Mesothelial cell of epicardium (in vitro differentiated cells): ENCODE measurements at regions not wholly inside any gene's neighbourhood (a gene's known extent, or its start where the extent isn't known, plus 50 kb on each side); places are given as distances from the start of the nearest gene placed in this dataset.

Experiments
- DNase-seq, 2 experiments: peaks; one replicate each; pipeline ENCODE4 v3.0.0; 2021; ENCODE audit warnings: low spot score in 2 of 2; ENCODE audit not compliant: unreplicated experiment in 2 of 2
- H3K27ac Mint-ChIP-seq: 2 replicates; pipeline ENCODE4 v1.8.0; 2021; ENCODE audit warnings: mixed read lengths
- H3K27me3 Mint-ChIP-seq: 2 replicates; pipeline ENCODE4 v1.8.0; 2021; ENCODE audit warnings: low read depth, mixed read lengths
- H3K36me3 Mint-ChIP-seq: 2 replicates; pipeline ENCODE4 v1.8.0; 2021; ENCODE audit warnings: mixed read lengths
- H3K4me1 Mint-ChIP-seq: 2 replicates; pipeline ENCODE4 v1.8.0; 2021; ENCODE audit warnings: mixed read lengths
- H3K4me3 Mint-ChIP-seq: 2 replicates; pipeline ENCODE4 v1.8.0; 2021; ENCODE audit warnings: mild to moderate bottlenecking, moderate library complexity, mixed read lengths
- H3K9me3 Mint-ChIP-seq: 2 replicates; pipeline ENCODE4 v1.8.0; 2021; ENCODE audit warnings: mixed read lengths
- CTCF ChIP-seq: fragments of 200-600 bp; sonication (generic); IDR thresholded peaks from one replicate; pipeline ENCODE4 v1.5.0; 2021; ENCODE audit warnings: antibody characterized with exemption; ENCODE audit not compliant: unreplicated experiment

DNA sequence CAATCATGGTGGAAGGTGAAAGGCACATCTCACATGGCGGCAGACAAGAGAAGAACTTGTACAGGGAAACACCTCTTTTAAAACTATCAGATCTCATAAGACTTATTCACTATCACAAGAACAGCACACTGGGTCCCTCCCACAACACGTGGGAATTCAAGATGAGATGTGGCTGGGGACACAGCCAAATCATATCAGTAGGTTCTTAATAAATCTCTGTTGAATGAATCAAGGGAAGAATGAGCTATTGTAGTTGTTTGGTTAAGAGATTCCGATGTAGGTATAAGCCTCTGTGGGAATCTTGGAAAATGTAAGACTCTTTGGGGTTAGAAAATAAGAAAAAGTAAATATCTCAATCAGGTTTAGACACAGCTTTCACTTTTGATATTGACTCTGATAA, 400.2 kb downstream of the KCNRG start:
- Mint-ChIP-seq H3K36me3 (peaks cover 10% of the 10 kb centered on the region), H3K4me1 (peaks cover 23% of the 10 kb centered on the region), H3K9me3 (peaks cover 15% of the 10 kb centered on the region), H3K27me3 (no peaks in the 10 kb centered on the region), H3K4me3 (no peak overlapping the region), H3K27ac (no peak overlapping the region)
- TF ChIP-seq CTCF, result no peak
- no peak for DNase-seq

GRCh38 chr13:50417597-50417996, 402.4 kb downstream of the KCNRG start:
- TF ChIP-seq CTCF, result no peak
- Mint-ChIP-seq H3K4me3 (no peak overlapping the region), H3K4me1 (peaks cover 4% of the 10 kb centered on the region), H3K36me3 (peaks cover 10% of the 10 kb centered on the region), H3K27me3 (no peaks in the 10 kb centered on the region), H3K9me3 (peaks cover 15% of the 10 kb centered on the region), H3K27ac (no peak overlapping the region)
- DNase-seq, result no peak

GRCh38 chr13:50419331-50419865, 404.2 kb downstream of the KCNRG start:
- H3K4me3 Mint-ChIP-seq, result no peak overlapping the region
- no peak overlapping the region for H3K27ac Mint-ChIP-seq
- peaks cover 14% of the 10 kb centered on the region for H3K9me3 Mint-ChIP-seq
- no peaks in the 10 kb centered on the region for H3K27me3 Mint-ChIP-seq
- no peak for DNase-seq
- peaks cover 6% of the 10 kb centered on the region for H3K4me1 Mint-ChIP-seq
- peaks cover 9% of the 10 kb centered on the region for H3K36me3 Mint-ChIP-seq
- no peak for TF ChIP-seq CTCF

DNA sequence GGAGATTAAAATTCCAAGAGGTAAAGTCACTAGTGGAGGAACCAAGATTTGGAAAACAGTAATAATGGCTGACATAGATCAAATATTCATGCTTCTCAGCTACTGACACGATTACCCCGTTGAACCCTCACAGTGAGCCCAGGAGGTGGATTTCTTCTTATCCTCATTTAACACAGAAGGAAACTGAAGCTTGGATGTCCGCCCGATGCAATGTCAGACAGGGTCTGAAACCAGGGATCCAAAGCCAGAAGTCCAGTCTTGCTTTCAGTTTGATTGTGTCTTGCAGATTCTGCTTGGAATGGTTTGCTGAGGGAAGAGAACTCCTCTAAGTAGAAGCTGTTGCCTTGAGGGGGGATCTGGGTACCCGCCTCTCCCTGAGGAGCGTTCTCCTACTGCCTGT, 404.7 kb downstream of the KCNRG start:
- TF ChIP-seq CTCF, result no peak
- Mint-ChIP-seq H3K9me3 (peaks cover 10% of the 10 kb centered on the region), H3K27ac (no peak overlapping the region), H3K4me1 (peaks cover 6% of the 10 kb centered on the region), H3K4me3 (no peak overlapping the region), H3K27me3 (no peaks in the 10 kb centered on the region), H3K36me3 (peaks cover 6% of the 10 kb centered on the region)
- DNase-seq, result no peak

DNA sequence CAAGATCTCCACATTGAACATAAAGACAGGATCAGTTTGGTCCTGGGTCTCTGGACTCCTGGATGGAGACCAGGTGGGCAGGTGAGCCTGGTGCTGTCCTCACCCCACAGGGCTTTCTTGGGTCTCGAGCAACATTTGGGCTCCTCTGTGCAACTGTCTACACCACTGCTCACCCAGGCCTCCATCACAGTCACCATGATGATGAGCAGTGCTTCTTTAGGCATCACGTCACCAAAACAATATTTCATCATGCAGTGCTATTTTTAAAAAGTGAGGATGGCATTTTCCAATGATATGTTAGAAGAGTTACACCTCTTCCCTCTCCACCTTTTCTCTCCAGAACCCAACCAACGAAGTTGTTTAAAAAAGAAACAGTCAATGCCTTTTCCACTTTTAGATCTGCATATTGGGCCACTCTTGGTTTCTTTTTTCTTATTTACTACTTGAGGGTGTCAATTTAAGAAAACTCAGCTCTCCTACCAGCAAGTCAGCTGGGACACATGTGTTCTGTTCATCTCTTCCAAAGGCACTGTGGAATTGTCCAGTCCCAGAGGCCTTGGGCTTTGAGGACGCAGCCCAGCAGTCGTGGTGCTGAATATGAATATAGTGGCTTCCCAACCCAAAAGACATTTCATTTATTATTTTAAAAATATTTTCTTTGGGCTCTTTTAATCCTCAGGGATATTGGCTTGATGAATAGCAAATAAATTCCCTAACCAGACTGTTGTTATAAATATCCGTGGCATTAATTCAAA, 405.7 kb downstream of the KCNRG start:
- Mint-ChIP-seq H3K4me1 (peaks cover 6% of the 10 kb centered on the region), H3K27me3 (no peaks in the 10 kb centered on the region), H3K27ac (no peak overlapping the region), H3K36me3 (no peaks in the 10 kb centered on the region), H3K4me3 (no peak overlapping the region), H3K9me3 (peaks cover 4% of the 10 kb centered on the region)
- no peak for DNase-seq
- TF ChIP-seq CTCF, result no peak
